Activated T-helper 1 cell treated with anti-CD3 and anti-CD28 coated beads, Interleukin-12 subunit alpha, Interleukin-12 subunit beta, Interleukin-2, Interleukin-4 antibody, amounts not matched to agents 30 ng/mL and 10 ng/mL and 1 ng/mL, durations not matched to agents 14 hours and 24 hours and 36 hours (primary cell): ENCODE measurements at regions not wholly inside any gene's neighbourhood (a gene's known extent, or its start where the extent isn't known, plus 50 kb on each side); places are given as distances from the start of the nearest gene placed in this dataset.

Source experiments
- DNase-seq: peaks from one replicate; pipeline ENCODE4 v3.0.0; 2021; ENCODE audit warnings: low spot score
- H3K27ac Mint-ChIP-seq: one replicate; pipeline ENCODE4 v1.8.0; 2021; ENCODE audit warnings: mild to moderate bottlenecking, mixed read lengths
- H3K27me3 Mint-ChIP-seq: one replicate; pipeline ENCODE4 v1.8.0; 2022; ENCODE audit warnings: mild to moderate bottlenecking, moderate library complexity, mixed read lengths; ENCODE audit not compliant: insufficient read depth
- H3K36me3 Mint-ChIP-seq: one replicate; pipeline ENCODE4 v1.8.0; 2021; ENCODE audit warnings: low read depth, mixed read lengths
- H3K4me1 Mint-ChIP-seq: one replicate; pipeline ENCODE4 v1.8.0; 2021; ENCODE audit warnings: low read depth, mixed read lengths
- H3K4me3 Mint-ChIP-seq: one replicate; pipeline ENCODE4 v1.8.0; 2021; ENCODE audit warnings: mild to moderate bottlenecking, moderate library complexity, mixed read lengths
- H3K9me3 Mint-ChIP-seq: one replicate; pipeline ENCODE4 v1.8.0; 2021; ENCODE audit warnings: mixed read lengths
- intact Hi-C: fragments of 100-400 bp; cut with micrococcal nuclease; formaldehyde crosslinking; loops from one replicate; pipeline ENCODE4 v1.15.1; 2024

GRCh38 chr4:181578911-181579310 is 664.3 kb upstream of the TENM3 start:
- H3K9me3 Mint-ChIP-seq = peaks cover 5% of the 10 kb centered on the region
- H3K4me1 Mint-ChIP-seq = no peaks in the 10 kb centered on the region
- H3K27me3 Mint-ChIP-seq = no peaks in the 10 kb centered on the region
- no peaks in the 10 kb centered on the region for H3K36me3 Mint-ChIP-seq
- no peak overlapping the region for H3K27ac Mint-ChIP-seq
- no peak for DNase-seq
- no peak overlapping the region for H3K4me3 Mint-ChIP-seq
- intact Hi-C loops = no loop called here

DNA sequence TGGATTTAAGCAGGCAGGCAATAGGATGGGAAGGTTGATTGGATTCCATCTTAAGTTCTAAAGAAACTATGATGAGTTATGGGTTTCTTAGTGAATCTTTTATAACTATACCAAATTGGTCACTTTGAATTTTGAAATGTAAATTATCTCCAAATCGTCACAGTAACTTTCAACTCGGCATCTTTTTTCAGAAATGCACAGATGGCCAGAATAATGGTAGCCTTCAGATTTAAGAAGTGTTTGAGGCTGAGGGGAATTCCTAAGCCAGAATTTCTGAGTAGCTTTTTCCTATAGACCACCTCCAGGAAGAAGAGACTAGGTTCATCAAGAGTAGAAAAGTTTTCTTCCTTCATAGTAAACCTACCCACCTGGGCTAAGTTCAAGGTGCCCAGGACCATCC is 663.7 kb upstream of the TENM3 start:
- intact Hi-C loops = no loop called here
- peaks cover 5% of the 10 kb centered on the region for H3K9me3 Mint-ChIP-seq
- H3K27me3 Mint-ChIP-seq = no peaks in the 10 kb centered on the region
- H3K4me1 Mint-ChIP-seq = no peaks in the 10 kb centered on the region
- no peak overlapping the region for H3K4me3 Mint-ChIP-seq
- H3K36me3 Mint-ChIP-seq = no peaks in the 10 kb centered on the region
- DNase-seq = no peak
- no peak overlapping the region for H3K27ac Mint-ChIP-seq

DNA sequence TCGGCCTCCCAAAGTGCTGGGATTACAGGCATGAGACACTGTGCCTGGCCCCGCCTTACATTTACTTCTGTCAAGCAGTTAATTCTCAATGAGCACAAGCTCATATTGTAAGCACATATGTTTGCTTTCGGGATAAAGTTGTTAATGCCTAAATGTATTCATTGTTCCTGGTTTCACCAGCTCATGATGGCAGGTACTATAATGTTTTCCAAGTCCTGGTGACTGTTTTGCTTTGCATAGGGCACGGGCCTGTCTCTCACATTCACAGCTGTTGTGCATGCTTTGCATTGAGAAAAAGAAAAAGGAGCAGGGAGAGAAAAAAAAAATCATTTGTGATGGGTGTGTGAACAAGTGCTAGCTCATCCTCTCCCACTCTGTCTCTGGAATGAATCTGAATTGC is 661.2 kb upstream of the TENM3 start:
- H3K4me1 Mint-ChIP-seq = no peaks in the 10 kb centered on the region
- peaks cover 6% of the 10 kb centered on the region for H3K9me3 Mint-ChIP-seq
- no peak overlapping the region for H3K4me3 Mint-ChIP-seq
- H3K27ac Mint-ChIP-seq = no peak overlapping the region
- no peaks in the 10 kb centered on the region for H3K27me3 Mint-ChIP-seq
- H3K36me3 Mint-ChIP-seq = no peaks in the 10 kb centered on the region
- intact Hi-C loops = no loop called here
- no peak for DNase-seq

GRCh38 chr4:181582595-181582994 is 660.6 kb upstream of the TENM3 start:
- Mint-ChIP-seq H3K36me3 (no peaks in the 10 kb centered on the region), H3K27me3 (no peaks in the 10 kb centered on the region), H3K4me3 (no peak overlapping the region), H3K9me3 (peaks cover 13% of the 10 kb centered on the region), H3K27ac (no peak overlapping the region), H3K4me1 (no peaks in the 10 kb centered on the region)
- intact Hi-C loops = no loop called here
- DNase-seq = no peak

- no peaks in the 10 kb centered on the region for H3K27me3 Mint-ChIP-seq
- DNase-seq = no peak
- intact Hi-C loops = no loop called here
- no peaks in the 10 kb centered on the region for H3K36me3 Mint-ChIP-seq
- no peak overlapping the region for H3K4me3 Mint-ChIP-seq
- no peaks in the 10 kb centered on the region for H3K4me1 Mint-ChIP-seq
- H3K9me3 Mint-ChIP-seq = peaks cover 15% of the 10 kb centered on the region
- no peak overlapping the region for H3K27ac Mint-ChIP-seq
Observed at GRCh38 chr4:181588733-181589302, 654.4 kb upstream of the TENM3 start.

GRCh38 chr4:181592221-181592745 is 650.9 kb upstream of the TENM3 start:
- H3K36me3 Mint-ChIP-seq = no peaks in the 10 kb centered on the region
- H3K27ac Mint-ChIP-seq = no peak overlapping the region
- intact Hi-C loops = no loop called here
- H3K9me3 Mint-ChIP-seq = peaks cover 18% of the 10 kb centered on the region
- H3K4me1 Mint-ChIP-seq = no peaks in the 10 kb centered on the region
- no peaks in the 10 kb centered on the region for H3K27me3 Mint-ChIP-seq
- no peak overlapping the region for H3K4me3 Mint-ChIP-seq
- DNase-seq = no peak

GRCh38 chr4:181593703-181594102 is 649.5 kb upstream of the TENM3 start:
- Mint-ChIP-seq H3K9me3 (peaks cover 8% of the 10 kb centered on the region), H3K36me3 (no peaks in the 10 kb centered on the region), H3K4me1 (no peaks in the 10 kb centered on the region), H3K4me3 (no peak overlapping the region), H3K27ac (no peak overlapping the region), H3K27me3 (no peaks in the 10 kb centered on the region)
- DNase-seq = no peak
- intact Hi-C loops = no loop called here

DNA sequence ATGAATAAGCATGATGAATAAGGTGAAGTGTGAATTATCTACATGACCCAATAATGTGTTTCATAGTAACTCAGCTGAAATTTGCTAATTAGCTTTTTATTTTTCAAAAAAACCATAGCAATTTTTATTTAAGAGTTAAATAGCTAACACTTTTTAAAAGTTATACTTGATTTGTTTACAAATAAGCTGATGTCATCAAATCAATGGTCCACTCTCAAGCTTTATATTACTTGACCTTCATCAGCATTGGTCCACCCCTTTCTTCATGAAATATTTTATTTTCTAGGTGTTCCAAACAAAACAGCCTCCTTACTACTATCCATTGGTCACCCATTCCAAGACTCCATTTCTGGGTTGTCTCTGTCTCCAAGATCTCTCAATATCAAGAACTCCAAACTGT is 649.0 kb upstream of the TENM3 start:
- no peak for DNase-seq
- Mint-ChIP-seq H3K4me3 (no peak overlapping the region), H3K36me3 (no peaks in the 10 kb centered on the region), H3K27me3 (no peaks in the 10 kb centered on the region), H3K4me1 (no peaks in the 10 kb centered on the region), H3K27ac (no peak overlapping the region), H3K9me3 (peaks cover 8% of the 10 kb centered on the region)
- intact Hi-C loops = no loop called here

- Mint-ChIP-seq H3K9me3 (peaks cover 8% of the 10 kb centered on the region), H3K4me3 (no peak overlapping the region), H3K27ac (no peak overlapping the region), H3K4me1 (no peaks in the 10 kb centered on the region), H3K27me3 (no peaks in the 10 kb centered on the region), H3K36me3 (no peaks in the 10 kb centered on the region)
- DNase-seq = no peak
- intact Hi-C loops = no loop called here
Observed at GRCh38 chr4:181595716-181596115, 647.5 kb upstream of the TENM3 start.

DNA sequence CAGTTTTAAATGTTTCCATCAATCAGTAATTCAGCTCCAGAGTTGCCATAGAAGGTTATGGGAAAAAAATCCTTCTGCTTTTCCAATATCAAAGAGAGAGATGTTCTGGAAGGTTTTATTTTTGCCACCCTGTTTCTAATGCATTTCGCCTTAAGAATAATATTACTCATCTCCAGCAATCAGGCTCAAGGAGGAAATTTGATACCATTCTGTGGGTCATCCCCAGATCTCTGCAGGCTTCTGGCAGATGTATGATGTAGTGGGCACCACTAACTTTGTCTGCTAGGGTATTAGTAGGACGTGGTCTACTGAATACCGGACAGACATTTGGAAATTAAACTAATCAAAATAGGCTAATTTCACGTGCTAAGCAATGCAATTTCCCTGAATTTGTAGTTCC is 645.4 kb upstream of the TENM3 start:
- H3K4me3 Mint-ChIP-seq = no peak overlapping the region
- H3K4me1 Mint-ChIP-seq = no peaks in the 10 kb centered on the region
- peaks cover 8% of the 10 kb centered on the region for H3K9me3 Mint-ChIP-seq
- intact Hi-C loops = no loop called here
- H3K36me3 Mint-ChIP-seq = no peaks in the 10 kb centered on the region
- no peak overlapping the region for H3K27ac Mint-ChIP-seq
- DNase-seq = no peak
- H3K27me3 Mint-ChIP-seq = no peaks in the 10 kb centered on the region

GRCh38 chr4:181599134-181599533 is 644.1 kb upstream of the TENM3 start:
- Mint-ChIP-seq H3K4me1 (no peaks in the 10 kb centered on the region), H3K27ac (no peak overlapping the region), H3K9me3 (peaks cover 8% of the 10 kb centered on the region), H3K4me3 (no peak overlapping the region), H3K36me3 (no peaks in the 10 kb centered on the region), H3K27me3 (no peaks in the 10 kb centered on the region)
- DNase-seq = no peak
- intact Hi-C loops = no loop called here

GRCh38 chr4:181601103-181601502 is 642.1 kb upstream of the TENM3 start:
- intact Hi-C loops = no loop called here
- H3K9me3 Mint-ChIP-seq = peaks cover 4% of the 10 kb centered on the region
- no peak overlapping the region for H3K4me3 Mint-ChIP-seq
- no peaks in the 10 kb centered on the region for H3K4me1 Mint-ChIP-seq
- no peaks in the 10 kb centered on the region for H3K27me3 Mint-ChIP-seq
- no peak for DNase-seq
- no peak overlapping the region for H3K27ac Mint-ChIP-seq
- H3K36me3 Mint-ChIP-seq = no peaks in the 10 kb centered on the region

DNA sequence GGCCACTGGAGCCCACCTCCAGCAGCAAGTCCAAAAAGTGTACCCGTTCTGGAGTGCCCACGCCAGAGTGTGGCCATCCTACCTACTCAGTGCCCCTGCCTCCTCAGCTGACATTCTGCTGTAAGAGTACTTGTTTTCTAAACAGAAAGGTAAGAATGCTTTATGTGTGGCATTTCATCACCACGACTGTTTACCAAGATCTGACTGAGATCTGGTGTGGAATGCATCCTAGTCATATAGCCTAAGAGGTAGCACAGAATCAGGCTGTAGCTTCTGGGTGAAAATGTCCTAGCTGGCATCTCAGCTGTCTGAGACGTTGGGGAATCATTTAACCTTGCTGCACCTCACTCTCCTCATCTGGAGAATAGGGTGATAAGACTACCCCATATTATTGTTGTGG is 638.7 kb upstream of the TENM3 start:
- Mint-ChIP-seq H3K9me3 (peaks cover 4% of the 10 kb centered on the region), H3K4me3 (no peak overlapping the region), H3K27ac (no peak overlapping the region), H3K27me3 (no peaks in the 10 kb centered on the region), H3K36me3 (no peaks in the 10 kb centered on the region), H3K4me1 (no peaks in the 10 kb centered on the region)
- no peak for DNase-seq
- intact Hi-C loops = no loop called here

DNA sequence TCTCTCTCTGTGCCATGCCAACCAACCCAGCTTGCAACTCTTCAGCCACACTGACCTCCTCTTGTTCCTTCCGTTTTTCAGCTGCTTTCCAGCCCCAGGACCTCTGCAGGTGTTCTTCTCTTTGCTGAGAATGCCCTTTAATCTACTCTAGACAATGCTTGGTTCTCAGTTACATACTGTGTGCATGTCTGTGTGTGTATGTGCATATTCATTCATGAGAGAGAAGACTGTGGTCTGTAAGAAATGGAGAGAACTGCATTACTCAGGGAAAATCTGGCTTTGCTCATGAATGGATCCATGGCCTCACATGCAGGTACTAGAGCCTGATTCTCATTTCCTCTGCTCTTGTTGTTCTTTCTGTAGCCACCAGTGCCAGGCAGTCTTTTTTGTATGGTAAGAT is 636.9 kb upstream of the TENM3 start:
- intact Hi-C loops = no loop called here
- peaks cover 4% of the 10 kb centered on the region for H3K9me3 Mint-ChIP-seq
- H3K27ac Mint-ChIP-seq = no peak overlapping the region
- H3K4me3 Mint-ChIP-seq = no peak overlapping the region
- H3K27me3 Mint-ChIP-seq = no peaks in the 10 kb centered on the region
- no peak for DNase-seq
- H3K36me3 Mint-ChIP-seq = no peaks in the 10 kb centered on the region
- H3K4me1 Mint-ChIP-seq = no peaks in the 10 kb centered on the region
